Skeletal muscle tissue (tissue), 3 donors: ENCODE measurements at regions not wholly inside any gene's neighbourhood (a gene's known extent, or its start where the extent isn't known, plus 50 kb on each side); places are given as distances from the start of the nearest gene placed in this dataset.

Experiments
- H3K27ac ChIP-seq: one replicate; pipeline ENCODE4 v1.7.0; 2013; ENCODE audit warnings: mild to moderate bottlenecking, low read depth, low read length, inconsistent platforms
- H3K27me3 ChIP-seq, 3 donors: one replicate each; pipeline ENCODE4 v1.7.0; 2013; ENCODE audit warnings: low read length in 3 of 3; ENCODE audit not compliant: control insufficient read depth in 3 of 3, insufficient read depth in 3 of 3
- H3K36me3 ChIP-seq, 3 donors: one replicate each; pipeline ENCODE4 v1.7.0; 2013; ENCODE audit warnings: low read length in 3 of 3; ENCODE audit not compliant: control insufficient read depth in 3 of 3, insufficient read depth in 3 of 3
- H3K4me1 ChIP-seq, 3 donors: one replicate each; pipeline ENCODE4 v1.7.0; 2013; ENCODE audit warnings: low read length in 3 of 3, mild to moderate bottlenecking in 3 of 3; ENCODE audit not compliant: control insufficient read depth in 3 of 3, insufficient read depth in 3 of 3
- H3K4me3 ChIP-seq, 3 donors: one replicate each; pipeline ENCODE4 v1.7.0; 2013; ENCODE audit warnings: low read length in 3 of 3
- H3K9ac ChIP-seq, 3 donors: one replicate each; pipeline ENCODE4 v1.7.0; 2013; ENCODE audit warnings: low read length in 3 of 3, mild to moderate bottlenecking in 3 of 3, moderate library complexity in 2 of 3, low read depth in 1 of 3
- H3K9me3 ChIP-seq, 3 donors: one replicate each; pipeline ENCODE4 v1.7.0; 2013; ENCODE audit warnings: low read length in 3 of 3; ENCODE audit not compliant: control insufficient read depth in 3 of 3
- donor health status: Osteomylitis.

DNA sequence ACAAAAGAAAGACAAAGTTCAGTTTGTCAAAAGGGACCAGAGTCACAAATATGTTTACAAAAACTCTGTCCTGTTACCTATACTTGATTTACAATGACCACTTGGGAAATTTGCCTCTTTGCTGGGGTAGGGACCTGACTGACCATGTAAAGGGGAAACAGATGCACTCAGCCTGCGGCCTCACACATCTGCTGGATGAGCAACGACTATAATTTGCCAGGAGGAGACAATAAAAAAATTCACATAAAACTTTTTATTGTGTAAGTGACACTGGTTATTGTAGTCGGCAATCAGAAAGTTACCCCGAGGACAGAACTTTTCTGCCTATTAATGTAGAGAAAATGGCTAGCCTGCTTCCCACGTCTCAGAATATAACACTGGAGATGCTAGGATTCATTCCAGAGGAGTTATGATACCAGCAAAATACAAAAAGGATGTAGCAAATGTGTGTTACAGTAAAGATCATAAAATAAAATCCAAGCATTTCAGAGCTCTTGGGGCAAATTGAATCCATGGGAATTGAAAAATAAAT is 415.4 kb upstream of the SPTLC3 start:
- H3K27ac ChIP-seq, result no peak overlapping the region
- no peaks in the 10 kb centered on the region for H3K27me3 ChIP-seq
- H3K4me3 ChIP-seq, result no peak overlapping the region
- no peaks in the 10 kb centered on the region for H3K4me1 ChIP-seq
- H3K9me3 ChIP-seq, result no peaks in the 10 kb centered on the region
- H3K9ac ChIP-seq, result no peak overlapping the region
- no peaks in the 10 kb centered on the region for H3K36me3 ChIP-seq

DNA sequence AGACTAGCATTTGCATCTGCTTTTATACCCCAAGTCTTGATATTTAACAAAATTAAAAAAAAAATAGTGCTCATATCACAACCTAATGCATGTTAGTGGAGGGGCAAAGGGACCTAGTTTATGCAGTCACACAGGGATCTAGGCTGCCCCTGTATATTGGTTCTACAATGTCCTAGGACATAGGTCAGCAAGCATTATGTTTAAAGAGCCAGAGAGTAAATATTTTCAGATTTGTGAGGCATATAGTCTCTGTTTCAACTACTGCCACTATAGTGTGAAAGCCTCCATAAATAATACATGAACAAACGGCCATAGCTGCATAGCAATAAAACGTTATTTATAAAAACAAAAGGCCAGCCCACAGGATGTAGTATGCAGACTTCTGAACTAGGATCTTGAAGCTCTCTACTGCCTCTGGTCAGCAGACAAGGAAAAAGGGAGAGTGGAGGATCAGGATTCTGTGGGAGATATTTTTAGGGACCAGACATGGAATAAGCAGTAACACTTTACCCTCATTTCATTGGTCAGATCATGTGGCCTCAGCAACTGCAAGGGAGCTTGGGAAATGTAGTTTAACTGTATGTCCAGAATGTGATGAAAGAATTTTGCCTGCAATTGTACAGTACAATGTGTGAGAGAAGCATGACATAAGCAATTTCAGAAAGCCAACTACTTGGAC is 414.2 kb upstream of the SPTLC3 start:
- H3K9ac ChIP-seq, result no peak overlapping the region
- H3K27ac ChIP-seq, result no peak overlapping the region
- H3K4me3 ChIP-seq, result no peak overlapping the region
- H3K36me3 ChIP-seq, result no peaks in the 10 kb centered on the region
- no peaks in the 10 kb centered on the region for H3K9me3 ChIP-seq
- no peaks in the 10 kb centered on the region for H3K27me3 ChIP-seq
- no peaks in the 10 kb centered on the region for H3K4me1 ChIP-seq

DNA sequence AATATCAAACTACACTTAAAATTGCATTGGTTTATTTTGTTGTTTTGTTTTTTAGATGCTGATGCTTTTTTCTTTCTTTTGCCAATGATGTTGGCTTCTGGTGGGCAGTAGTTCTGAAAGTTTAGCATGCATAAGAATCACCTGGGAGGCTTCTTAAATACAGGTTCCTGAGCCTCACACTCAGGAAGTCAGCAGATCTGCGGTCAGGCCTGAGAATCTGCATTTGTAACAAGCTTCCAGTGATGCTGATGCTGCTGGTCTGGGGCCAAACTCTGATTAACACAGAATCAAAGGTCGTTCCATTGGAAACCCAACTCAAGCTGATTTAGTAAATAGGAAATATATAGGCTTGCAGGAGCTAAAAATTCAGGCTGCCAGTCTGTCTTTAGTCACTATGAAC is 412.9 kb upstream of the SPTLC3 start:
- H3K4me1 ChIP-seq, result no peaks in the 10 kb centered on the region
- no peaks in the 10 kb centered on the region for H3K9me3 ChIP-seq
- no peak overlapping the region for H3K9ac ChIP-seq
- no peaks in the 10 kb centered on the region for H3K36me3 ChIP-seq
- no peak overlapping the region for H3K4me3 ChIP-seq
- no peaks in the 10 kb centered on the region for H3K27me3 ChIP-seq
- H3K27ac ChIP-seq, result no peak overlapping the region

DNA sequence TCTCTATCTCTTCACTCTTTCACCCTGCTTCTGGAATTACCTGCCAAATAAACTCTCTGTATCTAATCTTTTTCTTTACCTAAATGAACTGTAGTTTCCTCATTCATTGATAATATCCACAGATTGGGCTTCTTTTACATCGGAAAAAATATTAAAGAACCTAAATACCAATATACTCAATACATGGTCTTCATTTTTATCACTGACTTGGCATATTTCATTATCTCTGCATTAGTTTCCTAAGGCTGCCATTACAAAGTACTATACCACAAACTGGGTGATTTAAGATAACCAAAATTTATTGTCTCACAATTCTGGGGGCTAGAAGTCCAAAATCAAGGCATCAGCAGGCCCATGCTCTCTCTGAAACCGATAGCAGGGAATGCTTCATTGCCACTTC is 411.9 kb upstream of the SPTLC3 start:
- no peaks in the 10 kb centered on the region for H3K9me3 ChIP-seq
- no peaks in the 10 kb centered on the region for H3K4me1 ChIP-seq
- H3K36me3 ChIP-seq, result no peaks in the 10 kb centered on the region
- H3K4me3 ChIP-seq, result no peak overlapping the region
- no peak overlapping the region for H3K27ac ChIP-seq
- no peak overlapping the region for H3K9ac ChIP-seq
- no peaks in the 10 kb centered on the region for H3K27me3 ChIP-seq

DNA sequence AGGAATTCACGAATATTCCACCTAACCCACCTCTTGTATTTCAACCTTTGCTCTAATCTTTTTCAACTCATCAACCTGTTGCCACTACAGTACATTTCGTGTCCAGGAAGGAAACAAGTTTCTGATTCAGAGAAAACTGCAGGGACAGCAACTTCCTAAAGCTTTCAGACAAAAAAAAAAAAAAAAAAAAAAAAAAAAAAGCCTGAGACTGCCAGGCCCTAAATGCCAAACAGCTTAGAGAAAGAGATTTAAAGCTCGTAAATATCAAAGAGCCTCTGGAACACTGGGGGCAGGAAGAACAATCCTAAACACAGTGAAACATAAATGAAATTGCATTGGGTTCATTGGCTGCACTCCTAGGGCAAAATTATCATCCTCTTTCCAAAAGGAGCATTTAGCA is 411.2 kb upstream of the SPTLC3 start:
- H3K27me3 ChIP-seq, result no peaks in the 10 kb centered on the region
- H3K9me3 ChIP-seq, result no peaks in the 10 kb centered on the region
- no peaks in the 10 kb centered on the region for H3K4me1 ChIP-seq
- no peaks in the 10 kb centered on the region for H3K36me3 ChIP-seq
- no peak overlapping the region for H3K27ac ChIP-seq
- no peak overlapping the region for H3K9ac ChIP-seq
- H3K4me3 ChIP-seq, result no peak overlapping the region

DNA sequence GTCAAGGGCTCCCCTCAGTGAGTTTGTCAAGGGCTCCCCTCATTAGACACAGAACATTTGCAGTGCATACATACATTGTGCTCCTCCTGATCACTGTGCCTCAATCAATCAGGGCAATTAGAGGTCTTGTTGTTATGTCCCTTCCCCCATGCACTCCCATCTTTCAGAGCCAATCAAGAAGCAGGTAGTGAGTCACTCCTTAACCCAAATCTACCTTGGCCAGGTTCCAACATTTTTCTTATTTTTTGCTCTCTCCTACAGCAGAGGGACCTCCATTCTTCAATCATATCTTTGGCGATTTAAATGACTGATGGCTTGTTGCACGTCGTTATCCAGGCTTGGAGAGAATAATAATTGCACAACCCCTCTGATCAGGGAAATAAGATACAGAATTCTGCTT is 409.9 kb upstream of the SPTLC3 start:
- Histone ChIP-seq H3K9me3 (no peaks in the 10 kb centered on the region), H3K4me3 (no peak overlapping the region), H3K4me1 (no peaks in the 10 kb centered on the region), H3K36me3 (no peaks in the 10 kb centered on the region), H3K27me3 (no peaks in the 10 kb centered on the region), H3K27ac (no peak overlapping the region), H3K9ac (no peak overlapping the region)

DNA sequence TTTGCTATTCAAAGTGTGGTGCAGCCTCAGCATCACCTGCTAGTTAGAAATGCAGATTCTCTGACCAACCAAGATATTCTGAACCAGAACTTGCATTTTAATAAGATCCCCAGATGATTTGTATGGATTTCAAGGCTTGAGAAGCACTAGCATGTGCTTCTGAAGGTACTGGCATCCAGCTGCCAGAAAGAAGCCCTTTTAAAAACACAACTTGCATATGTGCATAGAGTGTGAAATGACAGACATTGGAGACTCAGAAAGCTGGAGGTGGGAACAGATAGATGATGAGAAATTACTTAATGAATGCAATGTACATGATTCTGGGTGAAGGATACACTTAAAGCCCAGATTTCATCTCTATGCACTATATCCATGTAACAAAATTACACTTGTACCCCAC is 409.3 kb upstream of the SPTLC3 start:
- Histone ChIP-seq H3K9ac (no peak overlapping the region), H3K27ac (no peak overlapping the region), H3K4me1 (no peaks in the 10 kb centered on the region), H3K4me3 (no peak overlapping the region), H3K9me3 (no peaks in the 10 kb centered on the region), H3K36me3 (no peaks in the 10 kb centered on the region), H3K27me3 (no peaks in the 10 kb centered on the region)

DNA sequence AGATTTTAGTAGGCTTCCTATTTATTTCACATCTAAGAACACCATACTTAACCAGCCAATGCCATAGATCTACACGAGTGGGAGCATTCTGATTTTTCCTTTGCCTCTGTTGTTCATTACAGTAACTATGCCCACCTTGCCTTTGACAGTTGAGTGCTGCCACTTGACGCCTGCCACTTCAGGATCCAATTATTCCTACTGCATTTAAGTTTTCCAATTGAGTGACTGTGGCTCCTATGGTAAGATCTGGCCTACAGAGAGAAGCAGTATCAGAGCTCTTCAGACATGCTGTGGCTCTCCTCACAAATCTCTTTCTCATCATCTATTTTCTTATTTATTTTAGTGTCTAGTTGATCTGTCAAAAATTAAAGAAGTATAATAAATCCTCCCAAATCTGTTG is 403.0 kb upstream of the SPTLC3 start:
- Histone ChIP-seq H3K9ac (no peak overlapping the region), H3K36me3 (no peaks in the 10 kb centered on the region), H3K4me3 (no peak overlapping the region), H3K4me1 (no peaks in the 10 kb centered on the region), H3K27ac (no peak overlapping the region), H3K27me3 (no peaks in the 10 kb centered on the region), H3K9me3 (no peaks in the 10 kb centered on the region)

DNA sequence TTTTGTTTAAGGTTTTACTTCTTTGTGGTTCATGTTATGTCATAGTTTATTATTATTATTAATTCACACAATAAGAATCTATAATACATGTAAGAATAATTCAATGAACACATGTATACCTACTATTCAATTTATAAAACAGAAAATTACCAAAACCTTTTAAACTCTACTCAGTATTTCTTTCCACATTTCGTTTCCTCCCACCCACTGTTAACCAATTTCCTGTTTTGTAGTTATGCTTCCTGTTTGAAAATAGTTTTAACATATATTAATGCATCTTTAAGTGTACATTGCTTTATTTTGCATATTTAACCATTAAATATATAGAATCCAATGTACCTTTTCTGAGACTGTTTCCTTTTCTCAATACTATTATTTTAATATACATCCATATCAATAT is 397.9 kb upstream of the SPTLC3 start:
- H3K9me3 ChIP-seq, result peaks cover 0 to 4% (median 0%) of the 10 kb centered on the region in 3 donors
- H3K36me3 ChIP-seq, result no peaks in the 10 kb centered on the region
- no peak overlapping the region for H3K9ac ChIP-seq
- no peaks in the 10 kb centered on the region for H3K27me3 ChIP-seq
- H3K4me3 ChIP-seq, result no peak overlapping the region
- no peaks in the 10 kb centered on the region for H3K4me1 ChIP-seq
- no peak overlapping the region for H3K27ac ChIP-seq

DNA sequence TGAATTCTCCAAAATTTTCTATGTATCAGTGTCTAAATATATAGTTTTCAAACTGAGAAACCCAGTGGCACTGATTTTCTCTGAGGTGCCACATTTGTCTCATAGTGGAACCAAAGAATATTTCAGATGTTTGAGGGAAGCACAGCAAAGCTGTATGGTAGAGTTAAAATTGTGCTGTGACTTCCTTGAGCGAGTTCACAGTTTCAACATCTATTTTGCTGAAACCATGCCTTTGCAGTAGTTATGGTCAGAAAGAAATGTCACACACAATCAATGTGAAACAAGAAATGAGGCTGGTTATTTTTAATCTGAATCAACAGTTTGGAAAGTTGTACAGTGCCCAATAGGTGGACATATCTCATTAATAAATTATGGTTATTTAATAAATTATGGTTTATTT is 394.0 kb upstream of the SPTLC3 start:
- Histone ChIP-seq H3K9me3 (peaks cover 0 to 7% (median 0%) of the 10 kb centered on the region in 3 donors), H3K4me3 (no peak overlapping the region), H3K27ac (no peak overlapping the region), H3K4me1 (no peaks in the 10 kb centered on the region), H3K9ac (no peak overlapping the region), H3K36me3 (no peaks in the 10 kb centered on the region), H3K27me3 (no peaks in the 10 kb centered on the region)
